ENCODE measurements at regions not wholly inside any gene's neighbourhood (a gene's known extent, or its start where the extent isn't known, plus 50 kb on each side); places are given as distances from the start of the nearest gene placed in this dataset.
"Not testable (repeated sequence)": the region's sequence is repeated elsewhere in the genome, so short reads cannot be mapped to it uniquely, and the experiment has no call there.

DNA sequence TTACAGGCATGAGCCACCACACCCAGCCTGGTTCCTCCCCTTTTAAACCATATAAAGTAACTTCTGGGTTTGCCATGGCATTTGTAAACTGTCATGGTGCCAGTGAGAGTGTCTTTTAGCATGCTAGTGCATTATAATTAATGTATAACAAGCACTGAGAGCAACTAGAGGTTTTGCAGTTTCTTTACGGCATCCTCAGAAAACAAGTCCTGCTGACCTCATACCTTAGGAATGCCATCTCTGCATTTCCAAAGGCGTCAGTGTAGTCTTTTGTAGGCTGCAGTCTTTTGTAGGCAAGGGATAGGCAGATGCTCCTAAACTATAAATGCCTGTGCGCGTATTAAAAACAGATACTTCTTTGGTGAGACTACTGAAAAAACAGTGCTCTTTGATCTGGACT lies 75.0 kb upstream of the EZR start:
- TF ChIP-seq, protein P1, sequence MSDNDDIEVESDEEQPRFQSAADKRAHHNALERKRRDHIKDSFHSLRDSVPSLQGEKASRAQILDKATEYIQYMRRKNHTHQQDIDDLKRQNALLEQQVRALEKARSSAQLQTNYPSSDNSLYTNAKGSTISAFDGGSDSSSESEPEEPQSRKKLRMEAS (IDR thresholded peaks at IDR 0.05; ENCODE audit: low read depth, low read length): no peak
- TF ChIP-seq, protein P2, sequence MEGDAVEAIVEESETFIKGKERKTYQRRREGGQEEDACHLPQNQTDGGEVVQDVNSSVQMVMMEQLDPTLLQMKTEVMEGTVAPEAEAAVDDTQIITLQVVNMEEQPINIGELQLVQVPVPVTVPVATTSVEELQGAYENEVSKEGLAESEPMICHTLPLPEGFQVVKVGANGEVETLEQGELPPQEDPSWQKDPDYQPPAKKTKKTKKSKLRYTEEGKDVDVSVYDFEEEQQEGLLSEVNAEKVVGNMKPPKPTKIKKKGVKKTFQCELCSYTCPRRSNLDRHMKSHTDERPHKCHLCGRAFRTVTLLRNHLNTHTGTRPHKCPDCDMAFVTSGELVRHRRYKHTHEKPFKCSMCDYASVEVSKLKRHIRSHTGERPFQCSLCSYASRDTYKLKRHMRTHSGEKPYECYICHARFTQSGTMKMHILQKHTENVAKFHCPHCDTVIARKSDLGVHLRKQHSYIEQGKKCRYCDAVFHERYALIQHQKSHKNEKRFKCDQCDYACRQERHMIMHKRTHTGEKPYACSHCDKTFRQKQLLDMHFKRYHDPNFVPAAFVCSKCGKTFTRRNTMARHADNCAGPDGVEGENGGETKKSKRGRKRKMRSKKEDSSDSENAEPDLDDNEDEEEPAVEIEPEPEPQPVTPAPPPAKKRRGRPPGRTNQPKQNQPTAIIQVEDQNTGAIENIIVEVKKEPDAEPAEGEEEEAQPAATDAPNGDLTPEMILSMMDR (IDR thresholded peaks at IDR 0.05; ENCODE audit: low read depth, low read length): no peak
- TF ChIP-seq MYC (IDR thresholded peaks at IDR 0.05; ENCODE audit: low read depth, low read length) (no peak), POLR2A (IDR thresholded peaks at IDR 0.05; ENCODE audit: extremely low read depth, insufficient read length) (no peak)
- H3K4me3 ChIP-seq (ENCODE audit: low read depth, low read length): no peak overlapping the region
- no peak for DNase-seq (ENCODE audit: low read depth)

DNA sequence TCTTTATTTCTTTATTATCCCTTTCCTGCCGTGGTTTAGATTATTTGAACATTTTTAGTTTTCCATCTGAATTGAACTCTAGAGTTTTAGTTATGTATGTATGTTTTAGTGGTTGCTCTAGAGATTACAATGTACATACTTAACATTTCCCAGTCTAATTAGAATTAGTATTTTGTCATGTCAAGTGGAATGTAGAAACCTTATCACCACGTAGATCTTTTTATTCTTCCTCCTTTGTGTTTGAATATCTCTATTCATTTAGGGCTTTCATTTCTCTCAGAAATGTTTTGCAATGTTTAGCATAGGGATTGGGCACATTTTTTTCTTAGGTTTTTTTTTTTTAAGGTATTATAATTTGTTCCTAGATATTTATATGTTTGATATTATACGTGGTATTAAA lies 73.1 kb upstream of the EZR start:
- no peak for DNase-seq (ENCODE audit: low read depth)
- H3K4me3 ChIP-seq (ENCODE audit: low read depth, low read length): no peak overlapping the region
- TF ChIP-seq, protein P1 (IDR thresholded peaks at IDR 0.05; ENCODE audit: low read depth, low read length): no peak
- TF ChIP-seq MYC (IDR thresholded peaks at IDR 0.05; ENCODE audit: low read depth, low read length) (no peak), POLR2A (IDR thresholded peaks at IDR 0.05; ENCODE audit: extremely low read depth, insufficient read length) (no peak)
- TF ChIP-seq, protein P2 (IDR thresholded peaks at IDR 0.05; ENCODE audit: low read depth, low read length): no peak

DNA sequence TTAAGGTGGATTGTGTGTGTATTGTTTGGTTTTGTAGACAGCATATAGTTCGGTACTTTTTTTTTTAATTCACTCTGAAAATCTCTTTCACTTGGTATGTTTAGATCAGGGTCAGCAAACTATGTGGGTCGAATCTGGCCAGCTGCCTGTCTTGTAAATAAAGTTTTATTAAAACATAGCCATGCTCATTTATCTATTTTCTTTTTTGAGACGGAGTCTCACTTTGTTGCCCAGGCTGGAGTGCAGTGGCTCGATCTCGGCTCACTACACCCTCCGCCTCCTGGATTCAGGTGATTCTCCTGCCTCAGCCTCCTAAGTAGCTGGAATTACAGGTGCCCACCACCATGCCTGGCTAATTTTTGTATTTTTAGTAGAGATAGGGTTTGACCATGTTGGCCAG lies 72.4 kb upstream of the EZR start:
- H3K4me3 ChIP-seq (ENCODE audit: low read depth, low read length); DNase-seq (ENCODE audit: low read depth): not testable (repeated sequence)

DNA sequence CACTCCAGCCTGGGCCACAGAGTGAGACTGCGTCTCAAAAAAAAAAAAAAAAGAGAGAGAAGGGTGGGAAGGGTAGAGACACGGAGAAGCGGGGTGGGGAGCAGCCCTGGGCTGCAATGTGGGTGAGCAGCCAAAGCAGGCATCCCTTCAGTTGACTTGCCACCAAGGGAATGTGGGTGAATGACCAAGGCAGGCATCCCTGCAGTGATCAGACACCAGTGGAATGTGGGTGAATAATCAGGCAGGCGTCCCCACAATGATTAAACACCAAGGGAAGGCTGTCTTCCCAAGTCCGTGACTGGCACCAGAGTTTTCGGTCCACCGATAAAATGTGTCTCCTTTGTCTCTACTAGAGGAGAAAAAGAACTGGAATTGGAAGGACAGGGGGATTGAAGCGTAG lies 69.0 kb upstream of the EZR start:
- H3K4me3 ChIP-seq (ENCODE audit: low read depth, low read length); DNase-seq (ENCODE audit: low read depth): not testable (repeated sequence)

DNA sequence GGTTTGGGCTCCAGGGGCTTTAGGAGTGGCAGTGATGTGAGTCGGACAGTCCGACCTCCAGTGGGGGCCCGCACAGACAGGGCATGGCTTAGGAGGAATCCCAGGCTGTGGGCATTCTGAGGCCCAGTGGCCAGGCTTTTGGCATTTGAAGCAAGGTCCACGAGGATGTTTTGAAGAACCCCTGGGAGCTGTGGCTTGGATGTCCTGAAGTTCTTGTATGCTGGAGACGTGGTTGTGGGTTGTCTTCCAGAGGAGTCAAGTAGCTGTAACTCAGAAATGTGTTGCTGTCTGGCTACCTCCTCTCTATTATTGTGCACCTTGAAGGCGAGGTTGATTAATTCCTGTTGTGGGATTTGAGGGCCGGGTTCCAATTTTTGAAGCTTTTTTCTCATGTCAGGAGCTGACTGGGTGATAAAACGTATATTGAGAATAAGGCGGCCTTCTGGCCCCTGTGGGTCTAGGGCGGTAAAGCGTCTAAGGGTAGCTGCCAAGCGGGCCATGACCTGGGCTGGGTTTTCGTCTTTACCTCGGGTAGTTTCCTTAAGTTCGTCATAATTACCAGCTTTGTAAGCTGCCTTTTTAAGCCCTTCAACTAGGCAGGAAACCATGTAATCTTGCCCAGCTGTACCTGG lies 67.3 kb upstream of the EZR start:
- DNase-seq (ENCODE audit: low read depth); H3K4me3 ChIP-seq (ENCODE audit: low read depth, low read length): not testable (repeated sequence)

DNA sequence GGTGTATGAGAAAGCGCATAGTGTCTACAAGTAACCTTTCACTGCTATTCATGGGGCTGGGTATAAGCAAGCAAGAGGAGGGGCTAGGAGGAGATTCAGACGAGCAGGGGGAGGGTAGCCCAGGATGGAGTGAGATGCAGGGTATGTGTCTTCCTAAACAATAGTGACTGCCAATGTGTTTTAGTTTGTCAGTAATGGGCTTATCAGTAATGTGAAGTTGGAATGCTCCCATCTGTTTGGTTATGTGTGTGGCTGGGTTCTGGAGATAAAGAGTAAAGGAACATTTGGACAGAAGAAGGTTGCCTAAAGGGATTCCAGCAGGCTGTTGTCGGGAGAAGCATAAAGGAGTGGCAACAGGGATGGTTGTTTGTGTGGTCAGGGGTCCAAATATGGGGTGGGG lies 62.7 kb upstream of the EZR start:
- H3K4me3 ChIP-seq (ENCODE audit: low read depth, low read length); DNase-seq (ENCODE audit: low read depth): not testable (repeated sequence)

DNA sequence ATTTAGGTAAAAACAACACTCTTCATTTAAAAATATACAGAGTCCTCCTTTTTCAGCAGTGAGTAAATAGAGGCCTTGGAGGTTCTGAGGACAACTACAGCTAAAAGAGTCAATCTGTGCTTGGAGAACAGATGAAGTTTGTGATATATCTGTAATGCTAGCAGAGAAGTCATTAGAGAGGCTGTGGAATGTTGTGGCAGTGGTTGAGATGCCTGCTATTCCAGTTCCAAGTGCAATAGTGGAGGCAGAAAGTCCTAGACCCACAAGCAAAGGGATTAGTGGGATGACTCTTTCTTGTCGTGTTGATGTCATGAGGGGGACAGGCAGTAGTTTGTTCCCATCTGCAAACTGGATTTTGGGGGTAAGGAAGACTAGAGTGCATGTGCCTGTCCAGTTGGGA lies 62.1 kb upstream of the EZR start:
- not testable (repeated sequence) for DNase-seq (ENCODE audit: low read depth); H3K4me3 ChIP-seq (ENCODE audit: low read depth, low read length)

DNA sequence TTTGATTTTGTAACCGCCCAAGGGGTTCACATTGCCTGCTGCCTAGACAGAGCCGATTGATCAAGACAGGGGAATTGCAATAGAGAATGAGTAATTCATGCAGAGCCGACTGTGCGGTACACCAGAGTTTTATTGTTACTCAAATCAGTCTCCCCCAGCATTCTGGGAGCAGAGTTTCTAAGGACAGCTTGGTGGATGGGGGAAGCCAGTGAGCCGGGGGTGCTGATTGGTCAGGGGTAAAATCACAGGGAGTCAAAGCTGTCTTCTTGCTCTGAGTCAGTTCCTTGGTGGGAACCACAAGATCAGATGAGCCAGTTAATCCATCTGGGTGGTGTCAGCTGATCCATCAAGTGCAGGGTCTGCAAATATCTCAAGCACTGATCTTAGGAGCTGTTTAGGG lies 60.0 kb upstream of the EZR start:
- TF ChIP-seq POLR2A (IDR thresholded peaks at IDR 0.05; ENCODE audit: extremely low read depth, insufficient read length) (no peak), MYC (IDR thresholded peaks at IDR 0.05; ENCODE audit: low read depth, low read length) (no peak)
- TF ChIP-seq, protein P2 (IDR thresholded peaks at IDR 0.05; ENCODE audit: low read depth, low read length): no peak
- TF ChIP-seq, protein P1 (IDR thresholded peaks at IDR 0.05; ENCODE audit: low read depth, low read length): no peak
- DNase-seq (ENCODE audit: low read depth): no peak
- no peak overlapping the region for H3K4me3 ChIP-seq (ENCODE audit: low read depth, low read length)

DNA sequence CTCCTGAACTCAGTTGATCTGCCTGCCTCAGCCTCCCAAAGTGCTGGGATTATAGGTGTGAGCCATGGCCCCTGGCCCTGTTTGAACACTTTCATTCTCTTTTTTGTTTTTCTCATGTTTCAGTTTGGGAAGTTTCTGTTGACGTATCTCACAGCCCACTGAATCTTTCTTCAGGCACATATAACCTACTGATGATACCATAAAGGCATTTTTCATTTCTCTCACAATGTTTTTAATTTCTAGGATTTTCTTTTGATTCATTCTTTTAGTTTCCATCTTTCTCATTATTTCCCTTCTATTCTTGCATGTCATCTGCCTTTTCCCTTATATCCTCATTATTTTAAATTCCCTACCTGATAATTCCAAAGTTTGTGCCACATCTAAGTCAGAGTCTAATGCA lies 58.5 kb upstream of the EZR start:
- no peak overlapping the region for H3K4me3 ChIP-seq (ENCODE audit: low read depth, low read length)
- no peak for DNase-seq (ENCODE audit: low read depth)
- TF ChIP-seq MYC (IDR thresholded peaks at IDR 0.05; ENCODE audit: low read depth, low read length) (no peak), POLR2A (IDR thresholded peaks at IDR 0.05; ENCODE audit: extremely low read depth, insufficient read length) (no peak)
- TF ChIP-seq, protein P1 (IDR thresholded peaks at IDR 0.05; ENCODE audit: low read depth, low read length): no peak
- TF ChIP-seq, protein P2 (IDR thresholded peaks at IDR 0.05; ENCODE audit: low read depth, low read length): no peak
